HG03108 (cell line): ENCODE measurements at regions not wholly inside any gene's neighbourhood (a gene's known extent, or its start where the extent isn't known, plus 50 kb on each side); places are given as distances from the start of the nearest gene placed in this dataset.

ENCODE experiments used
- ATAC-seq: cut with Tn5 transposase; IDR thresholded peaks from one replicate; pipeline ENCODE4 v1.9.1; 2021; ENCODE audit warnings: moderate library complexity; ENCODE audit not compliant: unreplicated experiment

DNA sequence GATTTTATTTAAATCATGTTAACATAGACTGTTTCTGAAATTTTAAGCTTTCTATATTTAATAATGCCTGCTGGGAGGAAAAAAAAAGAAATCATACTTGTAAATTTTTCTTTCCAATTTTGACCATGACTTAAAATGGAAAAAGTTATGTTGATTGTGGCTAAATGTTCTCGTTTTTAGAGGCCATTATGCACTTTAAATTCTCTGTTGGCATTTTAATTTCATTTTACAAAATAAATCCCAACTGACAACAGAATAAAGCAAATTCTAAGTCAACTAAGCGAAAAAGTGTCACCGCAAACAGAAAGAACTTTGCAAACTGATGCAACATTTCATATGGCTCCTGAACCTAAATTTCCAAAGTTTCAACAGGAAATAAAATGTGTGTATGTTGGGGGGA lies 74.8 kb upstream of the G2E3 start:
- no peak for ATAC-seq

GRCh38 chr14:30484976-30485375 lies 74.0 kb upstream of the G2E3 start:
- ATAC-seq = no peak

- ATAC-seq = no peak
Measured at GRCh38 chr14:30496852-30497251, 62.1 kb upstream of the G2E3 start.

- no peak for ATAC-seq
Measured at GRCh38 chr14:30499358-30499757, 59.6 kb upstream of the G2E3 start.

GRCh38 chr14:30500222-30500621 lies 58.7 kb upstream of the G2E3 start:
- no peak for ATAC-seq

DNA sequence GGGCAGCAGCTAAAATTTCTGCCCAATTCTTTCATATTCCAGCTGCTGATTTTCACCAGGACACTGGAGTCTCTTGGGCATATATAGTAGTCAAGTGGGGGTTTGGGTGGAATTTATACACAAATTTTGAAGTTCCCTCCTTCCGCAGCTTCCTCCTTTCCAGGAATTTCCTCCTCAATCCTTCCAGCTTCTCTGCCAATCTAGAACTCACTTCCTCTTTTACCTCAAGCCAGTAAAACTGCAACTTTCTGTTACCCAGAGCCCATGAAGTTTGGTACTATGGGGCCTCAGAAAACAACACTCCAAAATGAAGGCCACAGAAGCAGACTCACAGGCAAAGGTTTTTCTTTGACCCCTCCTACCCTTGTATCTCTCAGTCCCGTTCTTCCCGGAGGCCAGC lies 51.7 kb upstream of the G2E3 start:
- no peak for ATAC-seq
